ENCODE measurements at regions not wholly inside any gene's neighbourhood (a gene's known extent, or its start where the extent isn't known, plus 50 kb on each side); places are given as distances from the start of the nearest gene placed in this dataset.

DNA sequence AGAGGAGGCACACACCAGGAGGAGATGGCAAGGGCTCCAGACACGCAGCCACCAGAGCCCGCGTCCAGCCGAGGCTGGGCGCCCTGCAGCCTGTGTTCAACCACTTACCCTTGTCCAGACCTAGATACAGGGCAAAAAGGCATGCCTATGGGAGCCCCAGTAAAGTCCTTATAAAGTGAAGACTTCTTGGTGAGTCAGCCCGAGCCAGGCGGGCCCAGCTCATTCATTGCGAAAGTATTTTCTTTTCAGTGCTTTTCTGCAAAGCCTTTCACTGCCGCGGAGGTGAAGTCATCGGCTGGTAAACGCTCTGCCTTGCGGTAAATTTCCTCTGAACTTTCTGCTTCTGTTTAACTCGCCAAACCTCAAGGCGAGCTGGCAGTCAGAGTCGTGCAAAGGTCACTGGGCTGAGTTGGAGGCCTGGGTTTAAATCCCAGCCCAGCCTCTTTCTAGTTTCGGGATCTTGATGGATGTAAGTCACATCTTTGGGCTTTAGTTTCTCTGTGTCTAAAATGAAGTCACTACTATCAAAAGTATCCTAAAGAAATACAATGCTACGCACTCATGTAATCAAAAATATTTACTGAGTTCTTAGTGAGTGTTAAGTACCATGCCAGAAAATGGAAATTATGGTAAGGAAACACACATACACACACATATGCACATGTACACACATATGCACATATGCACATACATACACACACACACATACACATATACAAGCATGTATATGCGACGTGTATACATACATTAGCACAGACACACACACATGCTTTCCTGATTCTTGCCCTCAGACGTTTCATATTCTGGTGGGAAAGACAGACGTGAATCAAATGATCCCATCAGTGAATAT, 54.7 kb upstream of the IFFO2 start (continued):
- TF ChIP-seq, protein P1, sequence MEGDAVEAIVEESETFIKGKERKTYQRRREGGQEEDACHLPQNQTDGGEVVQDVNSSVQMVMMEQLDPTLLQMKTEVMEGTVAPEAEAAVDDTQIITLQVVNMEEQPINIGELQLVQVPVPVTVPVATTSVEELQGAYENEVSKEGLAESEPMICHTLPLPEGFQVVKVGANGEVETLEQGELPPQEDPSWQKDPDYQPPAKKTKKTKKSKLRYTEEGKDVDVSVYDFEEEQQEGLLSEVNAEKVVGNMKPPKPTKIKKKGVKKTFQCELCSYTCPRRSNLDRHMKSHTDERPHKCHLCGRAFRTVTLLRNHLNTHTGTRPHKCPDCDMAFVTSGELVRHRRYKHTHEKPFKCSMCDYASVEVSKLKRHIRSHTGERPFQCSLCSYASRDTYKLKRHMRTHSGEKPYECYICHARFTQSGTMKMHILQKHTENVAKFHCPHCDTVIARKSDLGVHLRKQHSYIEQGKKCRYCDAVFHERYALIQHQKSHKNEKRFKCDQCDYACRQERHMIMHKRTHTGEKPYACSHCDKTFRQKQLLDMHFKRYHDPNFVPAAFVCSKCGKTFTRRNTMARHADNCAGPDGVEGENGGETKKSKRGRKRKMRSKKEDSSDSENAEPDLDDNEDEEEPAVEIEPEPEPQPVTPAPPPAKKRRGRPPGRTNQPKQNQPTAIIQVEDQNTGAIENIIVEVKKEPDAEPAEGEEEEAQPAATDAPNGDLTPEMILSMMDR (CRISPR knock-in tag; IDR thresholded peaks at IDR 0.05), result no peak
- TF ChIP-seq, protein P2, sequence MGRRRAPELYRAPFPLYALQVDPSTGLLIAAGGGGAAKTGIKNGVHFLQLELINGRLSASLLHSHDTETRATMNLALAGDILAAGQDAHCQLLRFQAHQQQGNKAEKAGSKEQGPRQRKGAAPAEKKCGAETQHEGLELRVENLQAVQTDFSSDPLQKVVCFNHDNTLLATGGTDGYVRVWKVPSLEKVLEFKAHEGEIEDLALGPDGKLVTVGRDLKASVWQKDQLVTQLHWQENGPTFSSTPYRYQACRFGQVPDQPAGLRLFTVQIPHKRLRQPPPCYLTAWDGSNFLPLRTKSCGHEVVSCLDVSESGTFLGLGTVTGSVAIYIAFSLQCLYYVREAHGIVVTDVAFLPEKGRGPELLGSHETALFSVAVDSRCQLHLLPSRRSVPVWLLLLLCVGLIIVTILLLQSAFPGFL (CRISPR knock-in tag; IDR thresholded peaks at IDR 0.05), result no peak
- TF ChIP-seq SMAD3 (CRISPR knock-in tag; IDR thresholded peaks at IDR 0.05), result 0 out of 2 replicates have a peak, but pooled peaks have one; percentile 25
- peak; percentile 34; the same call in 1 of the 2 replicates for TF ChIP-seq ZFP82 (CRISPR knock-in tag; IDR thresholded peaks at IDR 0.05; ENCODE audit: borderline replicate concordance)
- no peak for TF ChIP-seq IKZF4 (CRISPR knock-in tag; IDR thresholded peaks at IDR 0.05; ENCODE audit: borderline replicate concordance, low read depth, not compliant biosample characterization)
- TF ChIP-seq, protein P3, sequence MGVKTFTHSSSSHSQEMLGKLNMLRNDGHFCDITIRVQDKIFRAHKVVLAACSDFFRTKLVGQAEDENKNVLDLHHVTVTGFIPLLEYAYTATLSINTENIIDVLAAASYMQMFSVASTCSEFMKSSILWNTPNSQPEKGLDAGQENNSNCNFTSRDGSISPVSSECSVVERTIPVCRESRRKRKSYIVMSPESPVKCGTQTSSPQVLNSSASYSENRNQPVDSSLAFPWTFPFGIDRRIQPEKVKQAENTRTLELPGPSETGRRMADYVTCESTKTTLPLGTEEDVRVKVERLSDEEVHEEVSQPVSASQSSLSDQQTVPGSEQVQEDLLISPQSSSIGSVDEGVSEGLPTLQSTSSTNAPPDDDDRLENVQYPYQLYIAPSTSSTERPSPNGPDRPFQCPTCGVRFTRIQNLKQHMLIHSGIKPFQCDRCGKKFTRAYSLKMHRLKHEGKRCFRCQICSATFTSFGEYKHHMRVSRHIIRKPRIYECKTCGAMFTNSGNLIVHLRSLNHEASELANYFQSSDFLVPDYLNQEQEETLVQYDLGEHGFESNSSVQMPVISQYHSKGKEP (CRISPR knock-in tag; IDR thresholded peaks at IDR 0.05), result no peak
- peak; percentile 72 for TF ChIP-seq CEBPG (CRISPR knock-in tag; IDR thresholded peaks at IDR 0.05)
- no peak for TF ChIP-seq HNRNPH1 (optimal IDR thresholded peaks at IDR 0.05; ENCODE audit: low read depth, low read length)
- peak; percentile 63; the same call in 1 of the 2 replicates for TF ChIP-seq CBFB (CRISPR knock-in tag; IDR thresholded peaks at IDR 0.05)
- TF ChIP-seq ZNF615 (CRISPR knock-in tag; IDR thresholded peaks at IDR 0.05; ENCODE audit: borderline replicate concordance), result no peak
- TF ChIP-seq ETV6 (CRISPR knock-in tag; conservative IDR thresholded peaks at IDR 0.05), result no peak
- TF ChIP-seq ATAD3A (CRISPR knock-in tag; IDR thresholded peaks at IDR 0.05), result no peak
- TF ChIP-seq, protein P4, sequence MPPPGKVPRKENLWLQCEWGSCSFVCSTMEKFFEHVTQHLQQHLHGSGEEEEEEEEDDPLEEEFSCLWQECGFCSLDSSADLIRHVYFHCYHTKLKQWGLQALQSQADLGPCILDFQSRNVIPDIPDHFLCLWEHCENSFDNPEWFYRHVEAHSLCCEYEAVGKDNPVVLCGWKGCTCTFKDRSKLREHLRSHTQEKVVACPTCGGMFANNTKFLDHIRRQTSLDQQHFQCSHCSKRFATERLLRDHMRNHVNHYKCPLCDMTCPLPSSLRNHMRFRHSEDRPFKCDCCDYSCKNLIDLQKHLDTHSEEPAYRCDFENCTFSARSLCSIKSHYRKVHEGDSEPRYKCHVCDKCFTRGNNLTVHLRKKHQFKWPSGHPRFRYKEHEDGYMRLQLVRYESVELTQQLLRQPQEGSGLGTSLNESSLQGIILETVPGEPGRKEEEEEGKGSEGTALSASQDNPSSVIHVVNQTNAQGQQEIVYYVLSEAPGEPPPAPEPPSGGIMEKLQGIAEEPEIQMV (CRISPR knock-in tag; IDR thresholded peaks at IDR 0.05; ENCODE audit: low read depth), result no peak
- no peak for TF ChIP-seq TMF1 (CRISPR knock-in tag; IDR thresholded peaks at IDR 0.05; ENCODE audit: low read depth)
- TF ChIP-seq KAT8 (CRISPR knock-in tag; IDR thresholded peaks at IDR 0.05), result 0 out of 2 replicates have a peak, but pooled peaks have one; percentile 32
- TF ChIP-seq, protein P5, sequence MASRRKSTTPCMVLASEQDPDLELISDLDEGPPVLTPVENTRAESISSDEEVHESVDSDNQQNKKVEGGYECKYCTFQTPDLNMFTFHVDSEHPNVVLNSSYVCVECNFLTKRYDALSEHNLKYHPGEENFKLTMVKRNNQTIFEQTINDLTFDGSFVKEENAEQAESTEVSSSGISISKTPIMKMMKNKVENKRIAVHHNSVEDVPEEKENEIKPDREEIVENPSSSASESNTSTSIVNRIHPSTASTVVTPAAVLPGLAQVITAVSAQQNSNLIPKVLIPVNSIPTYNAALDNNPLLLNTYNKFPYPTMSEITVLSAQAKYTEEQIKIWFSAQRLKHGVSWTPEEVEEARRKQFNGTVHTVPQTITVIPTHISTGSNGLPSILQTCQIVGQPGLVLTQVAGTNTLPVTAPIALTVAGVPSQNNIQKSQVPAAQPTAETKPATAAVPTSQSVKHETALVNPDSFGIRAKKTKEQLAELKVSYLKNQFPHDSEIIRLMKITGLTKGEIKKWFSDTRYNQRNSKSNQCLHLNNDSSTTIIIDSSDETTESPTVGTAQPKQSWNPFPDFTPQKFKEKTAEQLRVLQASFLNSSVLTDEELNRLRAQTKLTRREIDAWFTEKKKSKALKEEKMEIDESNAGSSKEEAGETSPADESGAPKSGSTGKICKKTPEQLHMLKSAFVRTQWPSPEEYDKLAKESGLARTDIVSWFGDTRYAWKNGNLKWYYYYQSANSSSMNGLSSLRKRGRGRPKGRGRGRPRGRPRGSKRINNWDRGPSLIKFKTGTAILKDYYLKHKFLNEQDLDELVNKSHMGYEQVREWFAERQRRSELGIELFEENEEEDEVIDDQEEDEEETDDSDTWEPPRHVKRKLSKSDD (CRISPR knock-in tag; IDR thresholded peaks at IDR 0.05; ENCODE audit: low read depth), result no peak
- no peak for TF ChIP-seq NCOR1 (IDR thresholded peaks at IDR 0.05; ENCODE audit: borderline replicate concordance, low read length)
- TF ChIP-seq ZNF331 (CRISPR knock-in tag; IDR thresholded peaks at IDR 0.05), result peak; percentile 73
- peak; percentile 84; the same call in 1 of the 2 replicates for TF ChIP-seq RXRA (CRISPR knock-in tag; IDR thresholded peaks at IDR 0.05)
- TF ChIP-seq MIER2 (CRISPR knock-in tag; IDR thresholded peaks at IDR 0.05), result 0 out of 2 replicates have a peak, but pooled peaks have one; percentile 39

Measured in HepG2 (cell line).